UCSD-AML1 (cell line): ENCODE measurements at regions not wholly inside any gene's neighbourhood (a gene's known extent, or its start where the extent isn't known, plus 50 kb on each side); places are given as distances from the start of the nearest gene placed in this dataset.

Source experiments
- DNase-seq: peaks from one replicate; lab custom pipeline; 2025; ENCODE audit not compliant: unreplicated experiment; lab: John Stamatoyannopoulos, UW

DNA sequence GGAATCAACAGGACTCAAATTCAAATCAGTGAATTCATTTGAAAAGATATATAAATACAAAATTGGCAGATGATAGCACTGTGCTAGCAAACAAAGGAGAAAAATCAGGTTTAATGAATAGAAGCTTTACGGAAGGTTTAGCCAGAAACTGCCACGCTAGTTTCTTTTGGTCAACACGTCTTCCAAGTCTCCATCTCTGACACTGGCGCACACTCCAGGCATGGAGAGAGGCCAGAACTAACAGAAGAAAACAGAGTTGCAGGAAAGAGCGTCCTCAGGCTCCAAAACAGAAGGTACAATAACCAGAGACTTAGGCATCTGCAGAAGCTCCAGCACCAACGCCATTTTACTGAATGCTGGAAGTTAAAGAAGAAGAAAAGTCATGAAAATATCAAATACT, 497.3 kb upstream of the FRG1 start:
- DNase-seq = no peak

- DNase-seq = no peak
These were observed 495.1 kb upstream of the FRG1 start for GRCh38 chr4:189445613-189446012.

DNA sequence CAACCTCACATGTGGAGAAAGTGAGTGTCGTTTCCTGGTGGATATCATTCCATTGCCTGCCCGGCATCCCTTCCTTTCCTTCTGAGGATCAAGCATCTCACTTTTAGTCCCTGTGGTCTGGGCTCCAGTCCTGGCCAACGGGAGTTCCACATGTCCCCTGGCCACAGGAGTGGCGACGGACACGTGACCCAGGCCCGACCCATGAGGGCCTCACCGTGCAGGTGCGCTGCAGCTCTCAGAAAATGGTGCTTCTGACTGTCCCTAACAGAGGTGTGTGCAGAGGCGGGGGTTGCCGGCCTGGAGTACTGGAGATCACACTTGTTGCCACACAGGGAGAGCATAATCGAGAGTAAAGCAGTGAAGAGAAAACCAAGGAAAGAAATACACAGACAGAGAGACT, 476.9 kb upstream of the FRG1 start:
- DNase-seq = no peak

GRCh38 chr4:189494407-189494806, 446.3 kb upstream of the FRG1 start:
- DNase-seq = no peak

- no peak for DNase-seq
These were observed 443.2 kb upstream of the FRG1 start for GRCh38 chr4:189497516-189497915.

GRCh38 chr4:189497996-189498395, 442.7 kb upstream of the FRG1 start:
- DNase-seq = no peak

DNA sequence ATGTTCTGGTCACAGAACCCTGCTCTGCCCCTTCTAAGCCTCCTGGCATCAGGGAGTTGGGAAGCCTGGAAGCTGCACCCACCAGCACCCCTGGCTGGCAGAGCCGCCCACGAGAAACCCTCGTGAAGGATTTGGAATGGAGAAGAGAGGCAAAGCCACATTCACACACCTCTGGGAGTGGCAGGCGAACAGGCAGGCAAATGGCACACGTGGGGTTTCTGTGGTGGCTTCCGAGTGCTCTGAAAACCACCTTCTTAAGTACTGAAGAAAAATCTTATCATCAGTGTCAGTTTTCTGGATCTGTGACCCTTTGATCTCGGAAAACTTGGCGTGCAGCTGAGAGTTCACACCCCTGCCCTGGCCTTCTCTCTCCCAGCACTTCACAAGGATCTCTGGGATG, 442.2 kb upstream of the FRG1 start:
- DNase-seq = no peak

DNA sequence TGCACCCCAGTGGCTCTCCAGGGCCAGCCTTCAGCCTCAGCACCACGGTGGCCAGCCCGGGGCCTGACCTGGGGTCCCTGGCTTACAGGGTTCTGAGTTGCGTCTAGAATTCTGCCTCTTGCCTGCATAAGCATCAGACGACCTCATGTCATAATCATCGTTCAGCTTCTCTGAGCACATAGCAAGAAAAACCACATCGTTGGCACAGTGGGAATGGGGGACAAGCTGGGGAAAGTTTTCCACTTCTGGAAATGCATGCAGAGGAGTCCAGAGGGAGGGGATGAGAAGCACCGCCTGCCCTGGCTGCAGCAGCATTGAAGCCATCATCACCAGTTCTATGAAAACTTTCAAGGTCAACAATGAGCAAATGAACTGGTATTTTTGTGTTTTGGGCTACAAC, 441.0 kb upstream of the FRG1 start:
- DNase-seq = no peak

GRCh38 chr4:189500970-189501369, 439.7 kb upstream of the FRG1 start:
- no peak for DNase-seq

GRCh38 chr4:189502841-189503435, 437.7 kb upstream of the FRG1 start:
- no peak for DNase-seq

- no peak for DNase-seq
These were observed 436.5 kb upstream of the FRG1 start for GRCh38 chr4:189504220-189504619.

- no peak for DNase-seq
These were observed 435.3 kb upstream of the FRG1 start for GRCh38 chr4:189505380-189505779.

DNA sequence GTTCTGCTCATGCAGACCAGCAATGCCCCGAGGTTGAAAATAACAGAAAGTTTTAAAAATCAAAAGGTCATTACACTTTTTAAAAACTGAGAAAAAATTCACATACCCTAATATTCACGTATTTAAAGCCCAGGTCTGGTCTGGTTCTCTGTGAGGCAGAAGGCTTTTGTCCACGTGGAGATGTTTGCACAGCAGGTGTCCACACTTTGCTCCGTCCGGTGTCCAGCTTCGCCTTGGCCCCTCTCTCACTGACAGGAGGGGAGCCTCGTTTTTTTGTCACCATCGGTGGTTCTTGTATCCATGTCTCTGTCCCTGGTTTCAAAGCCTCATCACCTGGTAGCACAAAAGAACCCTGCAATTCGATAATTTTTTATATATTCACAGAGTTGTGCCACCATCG, 434.6 kb upstream of the FRG1 start:
- DNase-seq = no peak

DNA sequence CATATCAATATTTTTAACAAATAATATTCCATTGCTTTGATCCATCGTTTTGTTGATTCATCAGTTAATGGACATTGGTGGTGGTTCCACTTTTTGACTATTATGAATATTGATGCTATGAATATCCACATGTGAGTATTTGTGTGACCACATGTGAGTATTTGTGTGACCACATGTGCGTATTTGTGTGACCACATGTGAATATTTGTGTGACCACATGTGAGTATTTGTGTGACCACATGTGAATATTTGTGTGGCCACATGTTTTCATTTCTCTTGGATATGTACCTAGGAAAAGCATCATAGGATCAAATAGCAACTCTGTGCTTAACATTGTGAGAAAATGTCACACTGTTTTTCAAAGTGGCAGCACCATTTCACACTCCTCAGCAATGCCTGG, 433.6 kb upstream of the FRG1 start:
- DNase-seq = no peak

- no peak for DNase-seq
These were observed 430.1 kb upstream of the FRG1 start for GRCh38 chr4:189510601-189511000.

DNA sequence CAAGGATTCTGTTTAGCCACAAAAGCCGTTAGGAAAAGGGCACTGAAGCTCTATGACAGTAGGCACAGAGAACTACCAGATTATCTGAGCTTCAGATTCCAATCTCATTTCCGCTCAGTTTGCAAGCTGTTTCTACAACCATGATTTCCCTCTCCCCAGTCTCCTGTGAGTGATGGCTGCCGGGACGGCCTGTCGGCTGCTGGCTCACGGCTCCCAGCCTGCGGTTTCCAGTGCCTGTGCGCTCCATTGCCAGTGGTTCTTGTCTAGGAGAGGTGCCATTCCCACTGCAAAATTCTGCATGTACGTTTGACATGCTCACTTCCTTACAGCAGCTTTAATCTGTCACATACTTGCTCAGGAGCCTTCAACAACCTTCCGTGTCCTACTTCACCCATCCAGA, 429.1 kb upstream of the FRG1 start:
- DNase-seq = no peak

- DNase-seq = no peak
These were observed 427.3 kb upstream of the FRG1 start for GRCh38 chr4:189513421-189513820.

GRCh38 chr4:189514209-189514608, 426.5 kb upstream of the FRG1 start:
- no peak for DNase-seq

DNA sequence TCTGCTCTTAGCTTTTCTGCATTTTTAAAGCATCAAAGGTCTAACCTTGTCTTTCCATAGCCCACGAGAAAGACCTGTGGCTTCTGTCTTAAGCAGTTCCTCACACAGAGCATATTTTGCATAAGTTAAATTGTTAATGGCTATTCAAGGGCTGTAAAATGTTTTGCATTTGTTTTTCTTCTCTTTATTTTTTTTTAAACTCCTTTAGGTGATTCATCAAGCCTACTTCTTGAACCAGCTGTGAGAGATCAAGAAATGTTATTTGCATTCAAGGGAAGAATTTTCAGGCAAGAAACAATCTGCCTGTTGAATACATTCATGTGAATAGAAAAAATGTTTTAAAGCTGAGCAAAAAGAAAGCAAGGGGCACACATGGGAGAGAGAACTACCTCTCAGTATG, 423.8 kb upstream of the FRG1 start:
- no peak for DNase-seq

GRCh38 chr4:189519186-189519585, 421.5 kb upstream of the FRG1 start:
- no peak for DNase-seq

GRCh38 chr4:189525304-189525703, 415.4 kb upstream of the FRG1 start:
- no peak for DNase-seq

DNA sequence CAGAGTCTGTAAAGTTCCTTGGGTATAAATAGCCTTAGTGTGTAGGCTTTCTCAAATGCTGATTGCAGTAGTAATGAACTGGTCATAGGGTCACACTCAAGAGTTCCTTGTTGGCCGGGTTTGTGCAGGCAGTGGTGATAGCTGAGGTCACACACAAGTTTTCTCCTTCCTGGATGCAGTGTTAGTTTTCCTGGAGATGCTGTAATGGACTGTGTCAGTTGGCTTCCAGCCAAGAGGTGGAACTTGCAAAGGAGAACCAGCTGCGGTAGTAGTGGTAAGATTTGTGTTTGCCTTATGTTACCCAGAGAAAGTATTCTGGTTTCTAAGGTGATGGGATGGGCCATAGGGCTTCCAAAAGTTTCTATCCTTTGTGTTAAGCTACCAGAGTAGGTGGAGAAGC, 409.8 kb upstream of the FRG1 start:
- no peak for DNase-seq

GRCh38 chr4:189533603-189534002, 407.1 kb upstream of the FRG1 start:
- DNase-seq = no peak

DNA sequence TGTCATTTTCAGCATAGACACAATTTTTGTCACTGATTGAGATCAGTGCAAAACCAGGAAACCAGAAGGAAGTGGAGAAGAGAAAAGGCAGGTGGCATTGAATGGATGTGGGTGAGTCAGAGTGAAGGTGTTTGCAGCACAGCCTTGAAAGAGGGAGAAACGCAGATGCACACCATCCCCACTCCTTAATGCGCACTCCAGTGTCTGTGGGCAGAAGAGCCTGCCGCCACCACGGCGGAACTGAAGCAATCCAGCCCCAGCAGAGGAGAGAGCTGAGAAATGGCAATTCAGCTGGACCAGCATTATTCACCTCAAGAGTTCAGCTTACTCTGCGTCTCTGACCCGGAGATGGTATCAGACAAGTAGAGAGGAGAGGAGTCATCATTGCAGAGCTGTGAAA, 393.1 kb upstream of the FRG1 start:
- no peak for DNase-seq
